Body of pancreas (tissue), 4 donors: ENCODE measurements at regions not wholly inside any gene's neighbourhood (a gene's known extent, or its start where the extent isn't known, plus 50 kb on each side); places are given as distances from the start of the nearest gene placed in this dataset.

Experiments used
- ATAC-seq: fragments of 150-250 bp; one replicate; pipeline ENCODE4 v1.9.1; 2016
- DNase-seq, 4 donors: peaks; one replicate each; pipeline ENCODE4 v3.0.0-alpha.2; 2019
- H3K27ac ChIP-seq, 4 donors: fragments of 200-600 bp; sonication (generic); 1 replicate in 3 of 4; 2 replicates in 1 of 4; pipeline versions ENCODE4 v1.5.1 to v1.6.1; 2016 to 2019; ENCODE audit warnings: mild to moderate bottlenecking in 1 of 4, mixed read lengths in 1 of 4, moderate library complexity in 1 of 4
- H3K27me3 ChIP-seq, 2 donors: fragments of 200-600 bp; sonication (generic); one replicate each; pipeline ENCODE4 v1.6.0; 2016; ENCODE audit warnings: mild to moderate bottlenecking in 1 of 2
- H3K36me3 ChIP-seq, 2 donors: fragments of 200-600 bp; sonication (generic); replicated peaks in 1 of 2; 2 replicates each; pipeline ENCODE4 v1.5.1; 2016; ENCODE audit warnings: low read depth in 2 of 2; ENCODE audit not compliant: insufficient read depth in 1 of 2
- H3K4me1 ChIP-seq: fragments of 200-600 bp; sonication (generic); one replicate; pipeline ENCODE4 v1.6.0; 2016
- H3K4me3 ChIP-seq, 2 donors: fragments of 200-600 bp; sonication (generic); 1 replicate in 1 of 2; 2 replicates in 1 of 2; pipeline ENCODE4 v1.5.1; 2016 to 2019
- H3K9me3 ChIP-seq, 3 donors: fragments of 200-600 bp; sonication (generic); 1 replicate in 2 of 3; 2 replicates in 1 of 3; pipeline ENCODE4 v1.5.1; 2016
- POLR2A ChIP-seq, 3 donors: fragments of 450-650 bp; IDR thresholded peaks; one replicate each; pipeline ENCODE4 v1.6.1; 2016; ENCODE audit warnings: antibody characterized with exemption in 3 of 3, mild to moderate bottlenecking in 2 of 3
- WGBS, 2 donors: methylation state at CpG; one replicate each; pipeline ENCODE4 v1.1.5; 2017; 5-methylcytosine and 5-hydroxymethylcytosine counted together
- intact Hi-C: fragments of 100-400 bp; cut with DNase I; formaldehyde crosslinking; loops from one replicate; pipeline ENCODE4 v1.15.1; 2023
- TF ChIP-seq, protein P1 (sequence below), 7 experiments: fragments of 450-650 bp in 4 of 7; fragments of 200-600 bp in 3 of 7; sonication (generic) in 3 of 7; IDR thresholded peaks; one replicate each; pipeline ENCODE4 v1.5.1; 2016 to 2019; ENCODE audit warnings: antibody characterized with exemption in 7 of 7

DNA sequence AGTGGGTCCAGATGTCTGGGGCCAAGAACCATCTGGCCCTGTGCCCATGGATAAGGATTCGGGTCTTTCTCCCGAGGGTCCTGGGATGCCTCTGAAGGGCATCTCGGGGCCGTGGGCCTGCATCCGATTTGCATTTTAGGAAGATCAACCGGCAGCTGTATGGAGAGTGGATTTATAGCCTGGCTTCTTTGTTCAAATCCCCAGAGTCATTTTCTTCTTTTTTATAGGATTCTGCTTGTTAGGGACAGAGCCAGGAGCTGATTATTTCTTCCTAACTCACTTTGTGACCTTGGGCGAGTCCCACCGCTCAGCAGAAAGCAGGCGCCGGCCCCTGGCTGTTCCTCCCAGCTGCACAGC is 52.9 kb upstream of the APCDD1L start:
- Histone ChIP-seq H3K9me3 (no peaks in the 10 kb centered on the region), H3K4me3 (no peak overlapping the region), H3K4me1 (no peaks in the 10 kb centered on the region), H3K27ac (no peak overlapping the region), H3K27me3 (no peaks in the 10 kb centered on the region), H3K36me3 (no peaks in the 10 kb centered on the region)
- intact Hi-C loops = no loop called here
- no peak for TF ChIP-seq POLR2A (IDR thresholded peaks at IDR 0.05)
- TF ChIP-seq, protein P1, sequence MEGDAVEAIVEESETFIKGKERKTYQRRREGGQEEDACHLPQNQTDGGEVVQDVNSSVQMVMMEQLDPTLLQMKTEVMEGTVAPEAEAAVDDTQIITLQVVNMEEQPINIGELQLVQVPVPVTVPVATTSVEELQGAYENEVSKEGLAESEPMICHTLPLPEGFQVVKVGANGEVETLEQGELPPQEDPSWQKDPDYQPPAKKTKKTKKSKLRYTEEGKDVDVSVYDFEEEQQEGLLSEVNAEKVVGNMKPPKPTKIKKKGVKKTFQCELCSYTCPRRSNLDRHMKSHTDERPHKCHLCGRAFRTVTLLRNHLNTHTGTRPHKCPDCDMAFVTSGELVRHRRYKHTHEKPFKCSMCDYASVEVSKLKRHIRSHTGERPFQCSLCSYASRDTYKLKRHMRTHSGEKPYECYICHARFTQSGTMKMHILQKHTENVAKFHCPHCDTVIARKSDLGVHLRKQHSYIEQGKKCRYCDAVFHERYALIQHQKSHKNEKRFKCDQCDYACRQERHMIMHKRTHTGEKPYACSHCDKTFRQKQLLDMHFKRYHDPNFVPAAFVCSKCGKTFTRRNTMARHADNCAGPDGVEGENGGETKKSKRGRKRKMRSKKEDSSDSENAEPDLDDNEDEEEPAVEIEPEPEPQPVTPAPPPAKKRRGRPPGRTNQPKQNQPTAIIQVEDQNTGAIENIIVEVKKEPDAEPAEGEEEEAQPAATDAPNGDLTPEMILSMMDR (IDR thresholded peaks at IDR 0.05) = no peak
- ATAC-seq (no peak), DNase-seq (no peak)
- 57 to 63% methylated on average over 10 of the region's 10 CpGs for WGBS, 2 donors

DNA sequence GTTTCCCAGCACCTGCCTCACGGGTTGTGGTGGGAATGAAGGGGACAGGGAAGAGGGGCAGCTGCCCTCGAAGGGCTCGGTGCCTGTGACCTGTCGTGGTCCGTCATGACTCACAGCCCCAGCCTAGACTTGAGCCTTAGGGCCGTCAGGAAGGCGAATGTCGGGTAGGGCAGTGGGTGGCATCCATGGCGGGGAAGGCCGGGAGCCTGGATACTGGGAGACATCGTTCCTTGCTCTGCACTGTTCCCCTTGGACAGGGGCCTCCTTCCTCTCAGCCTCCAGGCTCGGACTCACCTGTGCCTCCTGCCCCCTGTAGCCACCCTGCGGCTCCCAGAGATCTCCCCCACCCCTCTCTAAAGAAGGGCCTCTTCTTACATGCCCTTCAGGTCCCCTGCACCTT is 52.2 kb upstream of the APCDD1L start:
- TF ChIP-seq, protein P1 (IDR thresholded peaks at IDR 0.05) = no peak
- no peak for TF ChIP-seq POLR2A (IDR thresholded peaks at IDR 0.05)
- WGBS, 2 donors = 62 to 78% methylated on average over 5 to 13 of the region's 13 CpGs
- H3K27me3 ChIP-seq = no peaks in the 10 kb centered on the region
- no peak for DNase-seq
- H3K27ac ChIP-seq = no peak overlapping the region
- no peak for ATAC-seq
- H3K36me3 ChIP-seq = no peaks in the 10 kb centered on the region
- no peaks in the 10 kb centered on the region for H3K4me1 ChIP-seq
- no peak overlapping the region for H3K4me3 ChIP-seq
- intact Hi-C loops = no loop called here
- no peaks in the 10 kb centered on the region for H3K9me3 ChIP-seq

DNA sequence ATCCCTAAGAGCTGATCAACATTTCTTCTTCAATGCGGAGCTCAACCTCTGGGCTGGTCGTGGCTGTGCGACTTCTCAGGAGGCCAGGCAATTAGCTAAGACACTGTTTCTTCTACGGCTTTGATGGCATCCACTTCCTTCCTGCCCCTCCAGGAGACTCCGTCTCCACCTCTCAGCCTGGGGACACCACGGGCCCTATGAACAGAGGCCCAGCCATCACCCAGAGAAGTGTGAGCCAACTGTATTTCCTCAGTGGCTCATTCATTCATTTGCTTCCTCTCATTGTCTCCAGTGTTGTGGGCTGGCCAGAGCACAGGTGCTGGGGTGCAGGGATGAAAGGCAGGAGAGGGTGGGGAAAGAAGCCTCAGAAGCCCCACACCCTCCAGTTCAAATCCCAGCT is 51.8 kb upstream of the APCDD1L start:
- intact Hi-C loops = no loop called here
- Histone ChIP-seq H3K36me3 (no peaks in the 10 kb centered on the region), H3K27ac (no peak overlapping the region), H3K9me3 (no peaks in the 10 kb centered on the region), H3K4me3 (no peak overlapping the region), H3K4me1 (no peaks in the 10 kb centered on the region), H3K27me3 (no peaks in the 10 kb centered on the region)
- no peak for DNase-seq
- TF ChIP-seq, protein P1 (IDR thresholded peaks at IDR 0.05) = no peak
- no peak for TF ChIP-seq POLR2A (IDR thresholded peaks at IDR 0.05)
- ATAC-seq = no peak
- WGBS, 2 donors = 59 to 70% methylated on average over 6 of the region's 6 CpGs

DNA sequence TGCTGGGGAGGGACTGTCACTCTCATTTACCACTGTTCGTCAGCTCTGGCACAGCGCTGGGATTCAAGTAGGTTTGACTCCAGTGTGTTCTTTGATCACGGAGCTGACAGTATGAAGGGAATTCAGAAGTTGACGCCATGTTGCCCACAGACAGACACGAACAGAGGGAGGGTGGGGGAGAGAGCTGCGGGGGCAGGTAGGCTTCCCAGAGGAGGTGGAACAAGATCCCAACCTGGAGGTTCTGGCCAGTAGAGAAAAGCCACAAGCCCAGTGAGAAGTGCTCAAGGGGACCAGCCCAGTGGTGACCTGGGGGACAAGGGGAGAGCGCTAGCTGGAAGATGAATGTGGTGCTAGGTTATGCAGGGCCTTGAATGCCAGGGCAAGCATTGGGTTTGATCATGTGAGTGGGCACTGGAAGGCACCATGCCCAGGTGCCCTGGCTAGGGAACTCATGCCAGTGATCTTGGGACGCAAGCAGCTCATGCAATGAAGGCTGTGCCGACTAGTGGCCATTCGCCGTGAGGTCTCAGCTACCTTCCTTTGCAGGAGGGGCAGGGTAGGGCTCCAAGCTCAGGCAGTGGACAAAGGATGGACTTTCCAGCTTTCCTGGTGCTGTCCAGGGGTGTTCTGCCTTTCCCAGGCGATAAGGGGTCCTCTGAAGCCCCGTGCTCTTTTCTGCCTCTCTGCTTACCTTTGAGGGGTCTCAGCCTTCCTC is 50.4 kb upstream of the APCDD1L start:
- H3K36me3 ChIP-seq = no peaks in the 10 kb centered on the region
- intact Hi-C loops = no loop called here
- H3K4me3 ChIP-seq = no peak overlapping the region
- no peaks in the 10 kb centered on the region for H3K9me3 ChIP-seq
- no peaks in the 10 kb centered on the region for H3K27me3 ChIP-seq
- WGBS, 2 donors = 78 to 81% methylated on average over 9 to 13 of the region's 13 CpGs
- H3K27ac ChIP-seq = no peak overlapping the region
- TF ChIP-seq POLR2A (IDR thresholded peaks at IDR 0.05) = no peak
- TF ChIP-seq, protein P1 (IDR thresholded peaks at IDR 0.05) = no peak
- H3K4me1 ChIP-seq = no peaks in the 10 kb centered on the region
- ATAC-seq (no peak), DNase-seq (no peak)
